ENCODE measurements at regions not wholly inside any gene's neighbourhood (a gene's known extent, or its start where the extent isn't known, plus 50 kb on each side); places are given as distances from the start of the nearest gene placed in this dataset.

DNA sequence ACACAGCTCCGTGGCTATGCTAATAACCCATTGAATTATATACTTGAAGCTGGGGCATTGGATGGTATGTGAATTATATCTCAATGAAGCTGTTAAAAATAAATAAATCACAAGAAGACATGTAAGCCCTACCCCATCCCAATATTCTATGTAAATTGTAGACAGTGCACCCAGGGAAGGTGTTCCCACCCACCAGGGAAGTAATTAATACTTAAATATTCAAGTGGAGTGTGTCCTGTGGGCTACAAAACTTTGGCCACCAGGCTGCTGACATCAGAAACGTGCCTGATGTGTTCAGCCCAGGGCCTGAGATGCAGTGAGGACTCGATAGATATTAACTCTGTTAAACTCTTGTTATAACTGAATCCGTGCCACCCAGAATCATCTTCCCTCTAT is 240.4 kb upstream of the RREB1 start:
- TF ChIP-seq FOXP2 (optimal IDR thresholded peaks at IDR 0.05; ENCODE audit: borderline replicate concordance, extremely low read depth, extremely low read length, insufficient read depth) (no peak), TAF1 (IDR thresholded peaks at IDR 0.05; ENCODE audit: borderline replicate concordance, insufficient read depth, low read length) (no peak), SIN3A (IDR thresholded peaks at IDR 0.05; ENCODE audit: borderline replicate concordance, insufficient read depth, low read length) (no peak), POLR2AphosphoS5 (IDR thresholded peaks at IDR 0.05; ENCODE audit: low read depth, low read length) (no peak)
- TF ChIP-seq, protein P1, sequence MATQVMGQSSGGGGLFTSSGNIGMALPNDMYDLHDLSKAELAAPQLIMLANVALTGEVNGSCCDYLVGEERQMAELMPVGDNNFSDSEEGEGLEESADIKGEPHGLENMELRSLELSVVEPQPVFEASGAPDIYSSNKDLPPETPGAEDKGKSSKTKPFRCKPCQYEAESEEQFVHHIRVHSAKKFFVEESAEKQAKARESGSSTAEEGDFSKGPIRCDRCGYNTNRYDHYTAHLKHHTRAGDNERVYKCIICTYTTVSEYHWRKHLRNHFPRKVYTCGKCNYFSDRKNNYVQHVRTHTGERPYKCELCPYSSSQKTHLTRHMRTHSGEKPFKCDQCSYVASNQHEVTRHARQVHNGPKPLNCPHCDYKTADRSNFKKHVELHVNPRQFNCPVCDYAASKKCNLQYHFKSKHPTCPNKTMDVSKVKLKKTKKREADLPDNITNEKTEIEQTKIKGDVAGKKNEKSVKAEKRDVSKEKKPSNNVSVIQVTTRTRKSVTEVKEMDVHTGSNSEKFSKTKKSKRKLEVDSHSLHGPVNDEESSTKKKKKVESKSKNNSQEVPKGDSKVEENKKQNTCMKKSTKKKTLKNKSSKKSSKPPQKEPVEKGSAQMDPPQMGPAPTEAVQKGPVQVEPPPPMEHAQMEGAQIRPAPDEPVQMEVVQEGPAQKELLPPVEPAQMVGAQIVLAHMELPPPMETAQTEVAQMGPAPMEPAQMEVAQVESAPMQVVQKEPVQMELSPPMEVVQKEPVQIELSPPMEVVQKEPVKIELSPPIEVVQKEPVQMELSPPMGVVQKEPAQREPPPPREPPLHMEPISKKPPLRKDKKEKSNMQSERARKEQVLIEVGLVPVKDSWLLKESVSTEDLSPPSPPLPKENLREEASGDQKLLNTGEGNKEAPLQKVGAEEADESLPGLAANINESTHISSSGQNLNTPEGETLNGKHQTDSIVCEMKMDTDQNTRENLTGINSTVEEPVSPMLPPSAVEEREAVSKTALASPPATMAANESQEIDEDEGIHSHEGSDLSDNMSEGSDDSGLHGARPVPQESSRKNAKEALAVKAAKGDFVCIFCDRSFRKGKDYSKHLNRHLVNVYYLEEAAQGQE (IDR thresholded peaks at IDR 0.05; ENCODE audit: insufficient read depth in 1 of 2, low read depth in 2 of 2, low read length in 2 of 2), result no peak

- TF ChIP-seq FOXP2 (optimal IDR thresholded peaks at IDR 0.05; ENCODE audit: borderline replicate concordance, extremely low read depth, extremely low read length, insufficient read depth) (no peak), POLR2AphosphoS5 (IDR thresholded peaks at IDR 0.05; ENCODE audit: low read depth, low read length) (no peak), TAF1 (IDR thresholded peaks at IDR 0.05; ENCODE audit: borderline replicate concordance, insufficient read depth, low read length) (no peak), SIN3A (IDR thresholded peaks at IDR 0.05; ENCODE audit: borderline replicate concordance, insufficient read depth, low read length) (no peak)
- TF ChIP-seq, protein P1 (IDR thresholded peaks at IDR 0.05; ENCODE audit: insufficient read depth in 1 of 2, low read depth in 2 of 2, low read length in 2 of 2), result no peak
Observed at GRCh38 chr6:6869094-6869493, 238.7 kb upstream of the RREB1 start.

- TF ChIP-seq SIN3A (IDR thresholded peaks at IDR 0.05; ENCODE audit: borderline replicate concordance, insufficient read depth, low read length) (no peak), FOXP2 (optimal IDR thresholded peaks at IDR 0.05; ENCODE audit: borderline replicate concordance, extremely low read depth, extremely low read length, insufficient read depth) (no peak), POLR2AphosphoS5 (IDR thresholded peaks at IDR 0.05; ENCODE audit: low read depth, low read length) (no peak), TAF1 (IDR thresholded peaks at IDR 0.05; ENCODE audit: borderline replicate concordance, insufficient read depth, low read length) (no peak)
Observed at GRCh38 chr6:6870921-6871320, 236.8 kb upstream of the RREB1 start.

- TF ChIP-seq TAF1 (IDR thresholded peaks at IDR 0.05; ENCODE audit: borderline replicate concordance, insufficient read depth, low read length) (no peak), FOXP2 (optimal IDR thresholded peaks at IDR 0.05; ENCODE audit: borderline replicate concordance, extremely low read depth, extremely low read length, insufficient read depth) (no peak), SIN3A (IDR thresholded peaks at IDR 0.05; ENCODE audit: borderline replicate concordance, insufficient read depth, low read length) (no peak), POLR2AphosphoS5 (IDR thresholded peaks at IDR 0.05; ENCODE audit: low read depth, low read length) (no peak)
- TF ChIP-seq, protein P1 (IDR thresholded peaks at IDR 0.05; ENCODE audit: insufficient read depth in 1 of 2, low read depth in 2 of 2, low read length in 2 of 2), result no peak
Observed at GRCh38 chr6:6872459-6873344, 235.1 kb upstream of the RREB1 start.

DNA sequence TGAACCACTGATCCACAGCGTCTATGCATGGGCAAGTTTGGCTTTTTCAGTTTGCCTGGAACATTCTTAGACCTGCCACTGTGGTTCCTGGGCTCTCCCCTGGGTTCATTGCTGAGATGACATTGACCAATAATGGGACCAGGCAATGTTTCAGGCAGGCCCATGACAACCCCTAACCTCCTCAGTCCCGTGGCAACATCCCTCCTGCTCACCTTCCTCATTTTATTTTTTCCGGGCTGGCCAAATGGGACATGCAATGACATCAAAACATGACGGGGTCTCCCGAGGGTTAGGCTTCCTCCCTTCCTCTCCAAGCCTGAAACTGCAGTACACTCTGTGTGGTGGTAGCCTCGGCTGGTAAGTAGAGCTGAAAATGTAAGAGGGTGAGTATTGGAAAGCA is 234.0 kb upstream of the RREB1 start:
- TF ChIP-seq POLR2AphosphoS5 (IDR thresholded peaks at IDR 0.05; ENCODE audit: low read depth, low read length), result no peak
- TF ChIP-seq SIN3A (IDR thresholded peaks at IDR 0.05; ENCODE audit: borderline replicate concordance, insufficient read depth, low read length), result no peak
- TF ChIP-seq, protein P1 (IDR thresholded peaks at IDR 0.05; ENCODE audit: insufficient read depth in 1 of 2, low read depth in 2 of 2, low read length in 2 of 2), result no peak
- TF ChIP-seq TAF1 (IDR thresholded peaks at IDR 0.05; ENCODE audit: borderline replicate concordance, insufficient read depth, low read length), result no peak
- TF ChIP-seq FOXP2 (optimal IDR thresholded peaks at IDR 0.05; ENCODE audit: borderline replicate concordance, extremely low read depth, extremely low read length, insufficient read depth), result no peak
